GM23338 (cell line): ENCODE measurements at regions not wholly inside any gene's neighbourhood (a gene's known extent, or its start where the extent isn't known, plus 50 kb on each side); places are given as distances from the start of the nearest gene placed in this dataset.

Experiments used
- ATAC-seq: fragments of 200-7000 bp; cut with Tn5 transposase; 3 replicates; pipeline ENCODE4 v1.9.1; 2020
- DNase-seq: peaks from one replicate; pipeline ENCODE4 v3.0.0-alpha.2; 2015; ENCODE audit warnings: low spot score
- H2AFZ ChIP-seq: fragments of 200-600 bp; sonication (generic); 2 replicates; pipeline ENCODE4 v1.8.0; 2016; ENCODE audit warnings: antibody characterized with exemption, mild to moderate bottlenecking, moderate library complexity
- H3F3A ChIP-seq: fragments of 200-600 bp; sonication (generic); replicated peaks from 2 replicates; pipeline ENCODE4 v1.8.0; 2017; ENCODE audit warnings: antibody characterized with exemption, mixed run types, low read depth
- H3K27ac ChIP-seq: fragments of 200-600 bp; sonication (generic); 2 replicates; pipeline ENCODE4 v1.6.1; 2016; ENCODE audit warnings: low read depth
- H3K27me3 ChIP-seq: fragments of 200-600 bp; sonication (generic); 2 replicates; pipeline ENCODE4 v1.8.0; 2016; ENCODE audit warnings: mild to moderate bottlenecking, mixed run types, moderate library complexity; ENCODE audit not compliant: insufficient read depth
- H3K36me3 ChIP-seq: fragments of 200-600 bp; sonication (generic); 2 replicates; pipeline ENCODE4 v1.8.0; 2016; ENCODE audit warnings: mild to moderate bottlenecking; ENCODE audit not compliant: insufficient read depth
- H3K4me1 ChIP-seq: fragments of 200-600 bp; sonication (generic); 2 replicates; pipeline ENCODE4 v1.8.0; 2016; ENCODE audit warnings: mild to moderate bottlenecking, moderate library complexity; ENCODE audit not compliant: insufficient read depth
- H3K4me2 ChIP-seq: fragments of 200-600 bp; sonication (generic); 2 replicates; pipeline ENCODE4 v1.7.1; 2017; ENCODE audit warnings: mixed run types
- H3K4me3 ChIP-seq: fragments of 200-600 bp; sonication (generic); 2 replicates; pipeline ENCODE4 v1.6.1; 2016; ENCODE audit warnings: mixed run types
- H3K79me2 ChIP-seq: fragments of 200-600 bp; sonication (generic); replicated peaks from 2 replicates; pipeline ENCODE4 v1.8.0; 2017; ENCODE audit warnings: mild to moderate bottlenecking; ENCODE audit not compliant: insufficient read depth
- H3K9me2 ChIP-seq: fragments of 200-600 bp; sonication (generic); 2 replicates; pipeline ENCODE4 v1.8.0; 2017; ENCODE audit not compliant: insufficient read depth
- H4K20me1 ChIP-seq: fragments of 200-600 bp; sonication (generic); replicated peaks from 2 replicates; pipeline ENCODE4 v1.8.0; 2017; ENCODE audit warnings: mild to moderate bottlenecking; ENCODE audit not compliant: insufficient read depth
- H3K27ac Mint-ChIP-seq: 2 replicates; pipeline ENCODE4 v1.8.0; 2020; ENCODE audit warnings: inconsistent platforms, mild to moderate bottlenecking, moderate library complexity, mixed read lengths
- H3K27me3 Mint-ChIP-seq: 3 replicates; pipeline ENCODE4 v1.8.0; 2022; ENCODE audit warnings: low read depth, mild to moderate bottlenecking, moderate library complexity, mixed read lengths, inconsistent platforms; ENCODE audit not compliant: insufficient read depth, poor library complexity
- H3K36me3 Mint-ChIP-seq: 3 replicates; pipeline ENCODE4 v1.8.0; 2021; ENCODE audit warnings: low read depth, mild to moderate bottlenecking, inconsistent platforms, moderate library complexity, mixed read lengths
- H3K4me1 Mint-ChIP-seq: 3 replicates; pipeline ENCODE4 v1.8.0; 2020; ENCODE audit warnings: mild to moderate bottlenecking, inconsistent platforms, mixed read lengths
- H3K4me3 Mint-ChIP-seq: 3 replicates; pipeline ENCODE4 v1.8.0; 2021; ENCODE audit warnings: moderate library complexity, mild to moderate bottlenecking, inconsistent platforms, mixed read lengths
- H3K9me3 Mint-ChIP-seq: 3 replicates; pipeline ENCODE4 v1.8.0; 2020; ENCODE audit warnings: moderate library complexity, mild to moderate bottlenecking, inconsistent platforms, mixed read lengths
- CREB1 ChIP-seq: fragments of 250-450 bp; sonication (Bioruptor Pico); IDR thresholded peaks from 2 replicates; pipeline ENCODE4 v1.5.0; 2020; ENCODE audit warnings: low read depth, mild to moderate bottlenecking, moderate library complexity
- EZH2 ChIP-seq: fragments of 200-600 bp; sonication (generic); IDR thresholded peaks from one replicate; pipeline ENCODE4 v1.8.0; 2017; ENCODE audit warnings: antibody characterized with exemption, mild to moderate bottlenecking, low read depth; ENCODE audit not compliant: unreplicated experiment
- EZH2phosphoT487 ChIP-seq: fragments of 200-600 bp; sonication (generic); IDR thresholded peaks from one replicate; pipeline ENCODE4 v1.8.1; 2018; ENCODE audit warnings: antibody characterized with exemption; ENCODE audit not compliant: unreplicated experiment
- JUNB ChIP-seq: IDR thresholded peaks from one replicate; pipeline ENCODE4 v1.6.1; 2016; ENCODE audit warnings: antibody characterized with exemption; ENCODE audit not compliant: unreplicated experiment
- NANOG ChIP-seq: IDR thresholded peaks from 2 replicates; pipeline ENCODE4 v1.6.1; 2016; ENCODE audit warnings: antibody characterized with exemption, borderline replicate concordance
- POLR2AphosphoS5 ChIP-seq: IDR thresholded peaks from 2 replicates; pipeline ENCODE4 v1.6.1; 2016; ENCODE audit warnings: antibody characterized with exemption, low read depth
- STAT1 ChIP-seq: IDR thresholded peaks from one replicate; pipeline ENCODE4 v1.6.1; 2016; ENCODE audit warnings: antibody characterized with exemption; ENCODE audit not compliant: unreplicated experiment
- ZNF114 ChIP-seq: fragments of 250-450 bp; sonication (Bioruptor Pico); IDR thresholded peaks from 2 replicates; pipeline ENCODE4 v1.5.0; 2020; ENCODE audit warnings: mild to moderate bottlenecking, moderate library complexity
- ZNF331 ChIP-seq: fragments of 250-450 bp; sonication (Bioruptor Pico); IDR thresholded peaks from 2 replicates; pipeline ENCODE4 v1.5.0; 2020; ENCODE audit warnings: low read depth, mild to moderate bottlenecking, moderate library complexity
- TF ChIP-seq, protein P1 (sequence below), 2 experiments: fragments of 200-600 bp in 1 of 2; sonication (generic) in 1 of 2; conservative IDR thresholded peaks; 2 replicates each; pipeline versions ENCODE4 v1.5.1 to v1.6.1; 2016 to 2017; ENCODE audit warnings: antibody characterized with exemption in 2 of 2, low read depth in 2 of 2, mild to moderate bottlenecking in 2 of 2, moderate library complexity in 1 of 2
- TF ChIP-seq, protein P2 (sequence below): IDR thresholded peaks from 2 replicates; pipeline ENCODE4 v1.6.1; 2016; ENCODE audit warnings: antibody characterized with exemption
- TF ChIP-seq, protein P3 (sequence below): fragments of 250-450 bp; sonication (Bioruptor Pico); IDR thresholded peaks from 2 replicates; pipeline ENCODE4 v1.5.0; 2020; ENCODE audit warnings: mild to moderate bottlenecking, moderate library complexity
- TF ChIP-seq, protein P4 (sequence below): IDR thresholded peaks from one replicate; pipeline ENCODE4 v1.6.1; 2018; ENCODE audit warnings: antibody characterized with exemption; ENCODE audit not compliant: unreplicated experiment

GRCh38 chr9:107409581-107410389, 79.8 kb downstream of the KLF4 start:
- Histone ChIP-seq H4K20me1 (no peaks in the 10 kb centered on the region), H3K27ac (no peak overlapping the region), H3K4me3 (no peak overlapping the region), H3K36me3 (no peaks in the 10 kb centered on the region), H2AFZ (no peak overlapping the region), H3F3A (no peaks in the 10 kb centered on the region), H3K9me2 (no peaks in the 10 kb centered on the region), H3K4me1 (no peaks in the 10 kb centered on the region), H3K27me3 (no peaks in the 10 kb centered on the region), H3K79me2 (no peaks in the 10 kb centered on the region), H3K4me2 (no peak overlapping the region)
- no peak for ATAC-seq
- Mint-ChIP-seq H3K27ac (no peak overlapping the region), H3K36me3 (no peaks in the 10 kb centered on the region), H3K9me3 (no peaks in the 10 kb centered on the region), H3K27me3 (peaks cover 5% of the 10 kb centered on the region), H3K4me1 (no peaks in the 10 kb centered on the region), H3K4me3 (no peak overlapping the region)
- DNase-seq, result no peak
- TF ChIP-seq, protein P1, sequence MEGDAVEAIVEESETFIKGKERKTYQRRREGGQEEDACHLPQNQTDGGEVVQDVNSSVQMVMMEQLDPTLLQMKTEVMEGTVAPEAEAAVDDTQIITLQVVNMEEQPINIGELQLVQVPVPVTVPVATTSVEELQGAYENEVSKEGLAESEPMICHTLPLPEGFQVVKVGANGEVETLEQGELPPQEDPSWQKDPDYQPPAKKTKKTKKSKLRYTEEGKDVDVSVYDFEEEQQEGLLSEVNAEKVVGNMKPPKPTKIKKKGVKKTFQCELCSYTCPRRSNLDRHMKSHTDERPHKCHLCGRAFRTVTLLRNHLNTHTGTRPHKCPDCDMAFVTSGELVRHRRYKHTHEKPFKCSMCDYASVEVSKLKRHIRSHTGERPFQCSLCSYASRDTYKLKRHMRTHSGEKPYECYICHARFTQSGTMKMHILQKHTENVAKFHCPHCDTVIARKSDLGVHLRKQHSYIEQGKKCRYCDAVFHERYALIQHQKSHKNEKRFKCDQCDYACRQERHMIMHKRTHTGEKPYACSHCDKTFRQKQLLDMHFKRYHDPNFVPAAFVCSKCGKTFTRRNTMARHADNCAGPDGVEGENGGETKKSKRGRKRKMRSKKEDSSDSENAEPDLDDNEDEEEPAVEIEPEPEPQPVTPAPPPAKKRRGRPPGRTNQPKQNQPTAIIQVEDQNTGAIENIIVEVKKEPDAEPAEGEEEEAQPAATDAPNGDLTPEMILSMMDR (conservative IDR thresholded peaks at IDR 0.05; ENCODE audit: low read depth in 2 of 2), result no peak
- TF ChIP-seq JUNB (no peak), EZH2phosphoT487 (no peak), ZNF331 (CRISPR knock-in tag) (no peak), CREB1 (CRISPR knock-in tag) (no peak), STAT1 (no peak), EZH2 (no peak), NANOG (no peak), ZNF114 (CRISPR knock-in tag) (no peak), POLR2AphosphoS5 (no peak)
- TF ChIP-seq, protein P2, sequence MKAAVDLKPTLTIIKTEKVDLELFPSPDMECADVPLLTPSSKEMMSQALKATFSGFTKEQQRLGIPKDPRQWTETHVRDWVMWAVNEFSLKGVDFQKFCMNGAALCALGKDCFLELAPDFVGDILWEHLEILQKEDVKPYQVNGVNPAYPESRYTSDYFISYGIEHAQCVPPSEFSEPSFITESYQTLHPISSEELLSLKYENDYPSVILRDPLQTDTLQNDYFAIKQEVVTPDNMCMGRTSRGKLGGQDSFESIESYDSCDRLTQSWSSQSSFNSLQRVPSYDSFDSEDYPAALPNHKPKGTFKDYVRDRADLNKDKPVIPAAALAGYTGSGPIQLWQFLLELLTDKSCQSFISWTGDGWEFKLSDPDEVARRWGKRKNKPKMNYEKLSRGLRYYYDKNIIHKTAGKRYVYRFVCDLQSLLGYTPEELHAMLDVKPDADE, result no peak
- TF ChIP-seq, protein P3, sequence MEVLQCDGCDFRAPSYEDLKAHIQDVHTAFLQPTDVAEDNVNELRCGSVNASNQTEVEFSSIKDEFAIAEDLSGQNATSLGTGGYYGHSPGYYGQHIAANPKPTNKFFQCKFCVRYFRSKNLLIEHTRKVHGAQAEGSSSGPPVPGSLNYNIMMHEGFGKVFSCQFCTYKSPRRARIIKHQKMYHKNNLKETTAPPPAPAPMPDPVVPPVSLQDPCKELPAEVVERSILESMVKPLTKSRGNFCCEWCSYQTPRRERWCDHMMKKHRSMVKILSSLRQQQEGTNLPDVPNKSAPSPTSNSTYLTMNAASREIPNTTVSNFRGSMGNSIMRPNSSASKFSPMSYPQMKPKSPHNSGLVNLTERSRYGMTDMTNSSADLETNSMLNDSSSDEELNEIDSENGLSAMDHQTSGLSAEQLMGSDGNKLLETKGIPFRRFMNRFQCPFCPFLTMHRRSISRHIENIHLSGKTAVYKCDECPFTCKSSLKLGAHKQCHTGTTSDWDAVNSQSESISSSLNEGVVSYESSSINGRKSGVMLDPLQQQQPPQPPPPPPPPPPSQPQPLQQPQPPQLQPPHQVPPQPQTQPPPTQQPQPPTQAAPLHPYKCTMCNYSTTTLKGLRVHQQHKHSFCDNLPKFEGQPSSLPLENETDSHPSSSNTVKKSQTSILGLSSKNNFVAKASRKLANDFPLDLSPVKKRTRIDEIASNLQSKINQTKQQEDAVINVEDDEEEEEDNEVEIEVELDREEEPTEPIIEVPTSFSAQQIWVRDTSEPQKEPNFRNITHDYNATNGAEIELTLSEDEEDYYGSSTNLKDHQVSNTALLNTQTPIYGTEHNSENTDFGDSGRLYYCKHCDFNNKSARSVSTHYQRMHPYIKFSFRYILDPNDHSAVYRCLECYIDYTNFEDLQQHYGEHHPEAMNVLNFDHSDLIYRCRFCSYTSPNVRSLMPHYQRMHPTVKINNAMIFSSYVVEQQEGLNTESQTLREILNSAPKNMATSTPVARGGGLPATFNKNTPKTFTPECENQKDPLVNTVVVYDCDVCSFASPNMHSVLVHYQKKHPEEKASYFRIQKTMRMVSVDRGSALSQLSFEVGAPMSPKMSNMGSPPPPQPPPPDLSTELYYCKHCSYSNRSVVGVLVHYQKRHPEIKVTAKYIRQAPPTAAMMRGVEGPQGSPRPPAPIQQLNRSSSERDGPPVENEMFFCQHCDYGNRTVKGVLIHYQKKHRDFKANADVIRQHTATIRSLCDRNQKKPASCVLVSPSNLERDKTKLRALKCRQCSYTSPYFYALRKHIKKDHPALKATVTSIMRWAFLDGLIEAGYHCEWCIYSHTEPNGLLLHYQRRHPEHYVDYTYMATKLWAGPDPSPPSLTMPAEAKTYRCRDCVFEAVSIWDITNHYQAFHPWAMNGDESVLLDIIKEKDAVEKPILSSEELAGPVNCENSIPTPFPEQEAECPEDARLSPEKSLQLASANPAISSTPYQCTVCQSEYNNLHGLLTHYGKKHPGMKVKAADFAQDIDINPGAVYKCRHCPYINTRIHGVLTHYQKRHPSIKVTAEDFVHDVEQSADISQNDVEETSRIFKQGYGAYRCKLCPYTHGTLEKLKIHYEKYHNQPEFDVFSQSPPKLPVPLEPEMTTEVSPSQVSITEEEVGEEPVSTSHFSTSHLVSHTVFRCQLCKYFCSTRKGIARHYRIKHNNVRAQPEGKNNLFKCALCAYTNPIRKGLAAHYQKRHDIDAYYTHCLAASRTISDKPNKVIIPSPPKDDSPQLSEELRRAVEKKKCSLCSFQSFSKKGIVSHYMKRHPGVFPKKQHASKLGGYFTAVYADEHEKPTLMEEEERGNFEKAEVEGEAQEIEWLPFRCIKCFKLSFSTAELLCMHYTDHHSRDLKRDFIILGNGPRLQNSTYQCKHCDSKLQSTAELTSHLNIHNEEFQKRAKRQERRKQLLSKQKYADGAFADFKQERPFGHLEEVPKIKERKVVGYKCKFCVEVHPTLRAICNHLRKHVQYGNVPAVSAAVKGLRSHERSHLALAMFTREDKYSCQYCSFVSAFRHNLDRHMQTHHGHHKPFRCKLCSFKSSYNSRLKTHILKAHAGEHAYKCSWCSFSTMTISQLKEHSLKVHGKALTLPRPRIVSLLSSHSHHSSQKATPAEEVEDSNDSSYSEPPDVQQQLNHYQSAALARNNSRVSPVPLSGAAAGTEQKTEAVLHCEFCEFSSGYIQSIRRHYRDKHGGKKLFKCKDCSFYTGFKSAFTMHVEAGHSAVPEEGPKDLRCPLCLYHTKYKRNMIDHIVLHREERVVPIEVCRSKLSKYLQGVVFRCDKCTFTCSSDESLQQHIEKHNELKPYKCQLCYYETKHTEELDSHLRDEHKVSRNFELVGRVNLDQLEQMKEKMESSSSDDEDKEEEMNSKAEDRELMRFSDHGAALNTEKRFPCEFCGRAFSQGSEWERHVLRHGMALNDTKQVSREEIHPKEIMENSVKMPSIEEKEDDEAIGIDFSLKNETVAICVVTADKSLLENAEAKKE (CRISPR knock-in tag), result no peak
- TF ChIP-seq, protein P4, sequence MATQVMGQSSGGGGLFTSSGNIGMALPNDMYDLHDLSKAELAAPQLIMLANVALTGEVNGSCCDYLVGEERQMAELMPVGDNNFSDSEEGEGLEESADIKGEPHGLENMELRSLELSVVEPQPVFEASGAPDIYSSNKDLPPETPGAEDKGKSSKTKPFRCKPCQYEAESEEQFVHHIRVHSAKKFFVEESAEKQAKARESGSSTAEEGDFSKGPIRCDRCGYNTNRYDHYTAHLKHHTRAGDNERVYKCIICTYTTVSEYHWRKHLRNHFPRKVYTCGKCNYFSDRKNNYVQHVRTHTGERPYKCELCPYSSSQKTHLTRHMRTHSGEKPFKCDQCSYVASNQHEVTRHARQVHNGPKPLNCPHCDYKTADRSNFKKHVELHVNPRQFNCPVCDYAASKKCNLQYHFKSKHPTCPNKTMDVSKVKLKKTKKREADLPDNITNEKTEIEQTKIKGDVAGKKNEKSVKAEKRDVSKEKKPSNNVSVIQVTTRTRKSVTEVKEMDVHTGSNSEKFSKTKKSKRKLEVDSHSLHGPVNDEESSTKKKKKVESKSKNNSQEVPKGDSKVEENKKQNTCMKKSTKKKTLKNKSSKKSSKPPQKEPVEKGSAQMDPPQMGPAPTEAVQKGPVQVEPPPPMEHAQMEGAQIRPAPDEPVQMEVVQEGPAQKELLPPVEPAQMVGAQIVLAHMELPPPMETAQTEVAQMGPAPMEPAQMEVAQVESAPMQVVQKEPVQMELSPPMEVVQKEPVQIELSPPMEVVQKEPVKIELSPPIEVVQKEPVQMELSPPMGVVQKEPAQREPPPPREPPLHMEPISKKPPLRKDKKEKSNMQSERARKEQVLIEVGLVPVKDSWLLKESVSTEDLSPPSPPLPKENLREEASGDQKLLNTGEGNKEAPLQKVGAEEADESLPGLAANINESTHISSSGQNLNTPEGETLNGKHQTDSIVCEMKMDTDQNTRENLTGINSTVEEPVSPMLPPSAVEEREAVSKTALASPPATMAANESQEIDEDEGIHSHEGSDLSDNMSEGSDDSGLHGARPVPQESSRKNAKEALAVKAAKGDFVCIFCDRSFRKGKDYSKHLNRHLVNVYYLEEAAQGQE, result no peak
